Keratinocyte (primary cell): ENCODE measurements at regions not wholly inside any gene's neighbourhood (a gene's known extent, or its start where the extent isn't known, plus 50 kb on each side); places are given as distances from the start of the nearest gene placed in this dataset.

ENCODE experiments used
- CTCF ChIP-seq, 3 experiments: IDR thresholded peaks in 1 of 3; conservative IDR thresholded peaks in 1 of 3; optimal IDR thresholded peaks in 1 of 3; 2 replicates in 2 of 3; 3 replicates in 1 of 3; pipeline versions ENCODE3 to v1.5.1; 2011; ENCODE audit warnings: low read length in 3 of 3, mild to moderate bottlenecking in 3 of 3, moderate library complexity in 2 of 3, control low read depth in 1 of 3, inconsistent platforms in 1 of 3; ENCODE audit not compliant: insufficient read depth in 2 of 3; ENCODE audit errors: extremely low read depth in 1 of 3
- EZH2 ChIP-seq: IDR thresholded peaks from one replicate; pipeline ENCODE4 v1.6.1; 2012; ENCODE audit warnings: inconsistent platforms, mild to moderate bottlenecking, low read length, moderate library complexity

GRCh38 chr2:66113988-66114625 is 320.8 kb upstream of the MEIS1 start:
- TF ChIP-seq EZH2: no peak
- no peak for TF ChIP-seq CTCF (optimal IDR thresholded peaks at IDR 0.05 in 1 of 3, IDR thresholded peaks at IDR 0.05 in 1 of 3, conservative IDR thresholded peaks at IDR 0.05 in 1 of 3; ENCODE audit: extremely low read depth in 1 of 3, insufficient read depth in 2 of 3, low read length in 3 of 3)
